Thyroid gland (tissue), 4 donors: ENCODE measurements at regions not wholly inside any gene's neighbourhood (a gene's known extent, or its start where the extent isn't known, plus 50 kb on each side); places are given as distances from the start of the nearest gene placed in this dataset.

ENCODE experiments used
- CTCF ChIP-seq, 6 experiments: fragments of 200-600 bp in 3 of 6; fragments of 450-650 bp in 3 of 6; sonication (generic) in 3 of 6; IDR thresholded peaks; one replicate each; pipeline ENCODE4 v1.5.1; 2016 to 2019; ENCODE audit warnings: antibody characterized with exemption in 6 of 6, mild to moderate bottlenecking in 2 of 6, inconsistent platforms in 1 of 6, moderate library complexity in 1 of 6
- POLR2A ChIP-seq, 2 donors: fragments of 450-650 bp; IDR thresholded peaks; one replicate each; pipeline ENCODE4 v1.6.1; 2017; ENCODE audit warnings: antibody characterized with exemption in 2 of 2, mild to moderate bottlenecking in 2 of 2, moderate library complexity in 1 of 2

GRCh38 chr5:176733406-176734262 lies 76.7 kb upstream of the UNC5A start:
- TF ChIP-seq CTCF (IDR thresholded peaks at IDR 0.05) (no peak), POLR2A (IDR thresholded peaks at IDR 0.05) (no peak)
